PFSK-1 (cell line): ENCODE measurements at regions not wholly inside any gene's neighbourhood (a gene's known extent, or its start where the extent isn't known, plus 50 kb on each side); places are given as distances from the start of the nearest gene placed in this dataset.

Experiments used
- FOXP2 ChIP-seq: optimal IDR thresholded peaks from 2 replicates; pipeline ENCODE3; 2011; ENCODE audit warnings: borderline replicate concordance, control low read depth, inconsistent platforms; ENCODE audit not compliant: insufficient read depth; ENCODE audit errors: extremely low read length, extremely low read depth
- POLR2AphosphoS5 ChIP-seq: IDR thresholded peaks from 2 replicates; pipeline ENCODE4 v1.6.1; 2012; ENCODE audit warnings: low read depth, mild to moderate bottlenecking, control low read depth, low read length, moderate library complexity
- REST ChIP-seq, 2 experiments: IDR thresholded peaks; 2 replicates each; pipeline versions ENCODE4 v1.6.1 to v1.8.0; 2011 to 2012; ENCODE audit warnings: low read depth in 2 of 2, low read length in 2 of 2, control low read depth in 1 of 2, inconsistent platforms in 1 of 2, mild to moderate bottlenecking in 1 of 2, moderate library complexity in 1 of 2; ENCODE audit not compliant: insufficient read depth in 1 of 2

- TF ChIP-seq REST (IDR thresholded peaks at IDR 0.05; ENCODE audit: insufficient read depth in 1 of 2, low read depth in 2 of 2, low read length in 2 of 2) (no peak), FOXP2 (no peak), POLR2AphosphoS5 (no peak)
Observed at GRCh38 chr6:165875946-165876345, 212.9 kb upstream of the PDE10A start.
